ENCODE measurements at regions not wholly inside any gene's neighbourhood (a gene's known extent, or its start where the extent isn't known, plus 50 kb on each side); places are given as distances from the start of the nearest gene placed in this dataset.

- no peak for TF ChIP-seq EZH2 (IDR thresholded peaks at IDR 0.05; ENCODE audit: borderline replicate concordance, low read depth, low read length, severe bottlenecking)
- no peak for TF ChIP-seq CTCF (IDR thresholded peaks at IDR 0.05; ENCODE audit: extremely low read depth in 1 of 2, insufficient read depth in 1 of 2, low read depth in 1 of 2, low read length in 2 of 2)
- TF ChIP-seq POLR2AphosphoS5 (IDR thresholded peaks at IDR 0.05; ENCODE audit: insufficient read depth, low read depth, low read length): no peak
- TF ChIP-seq POLR2A (IDR thresholded peaks at IDR 0.05; ENCODE audit: low read depth, low read length): no peak
These were observed 1052.5 kb upstream of the LCORL start for GRCh38 chr4:19074036-19074435.

Data from endothelial cell of umbilical vein (primary cell).